Dendritic cell treated with granulocyte-macrophage colony-stimulating factor and Interleukin-4, amounts not matched to agents 40 ng/mL and 50 ng/mL, for 4 days (primary cell): ENCODE measurements at regions not wholly inside any gene's neighbourhood (a gene's known extent, or its start where the extent isn't known, plus 50 kb on each side); places are given as distances from the start of the nearest gene placed in this dataset.
"Not testable (repeated sequence)": the region's sequence is repeated elsewhere in the genome, so short reads cannot be mapped to it uniquely, and the experiment has no call there.

Experiments
- H3K27ac Mint-ChIP-seq: one replicate; pipeline ENCODE4 v1.8.0; 2022; ENCODE audit warnings: mild to moderate bottlenecking, mixed read lengths
- H3K27me3 Mint-ChIP-seq: one replicate; pipeline ENCODE4 v1.8.0; 2022; ENCODE audit warnings: mild to moderate bottlenecking, mixed read lengths
- H3K36me3 Mint-ChIP-seq: one replicate; pipeline ENCODE4 v1.8.0; 2022; ENCODE audit warnings: low read depth, mixed read lengths
- H3K4me1 Mint-ChIP-seq: one replicate; pipeline ENCODE4 v1.8.0; 2022; ENCODE audit warnings: low read depth, mixed read lengths
- H3K4me3 Mint-ChIP-seq: one replicate; pipeline ENCODE4 v1.8.0; 2022; ENCODE audit warnings: mild to moderate bottlenecking, moderate library complexity, mixed read lengths
- H3K9me3 Mint-ChIP-seq: one replicate; pipeline ENCODE4 v1.8.0; 2022; ENCODE audit warnings: mixed read lengths
- intact Hi-C: fragments of 100-400 bp; cut with micrococcal nuclease; formaldehyde crosslinking; loops from one replicate; pipeline ENCODE4 v1.15.0; 2022

- intact Hi-C loops: no loop called here
- no peak overlapping the region for H3K27ac Mint-ChIP-seq
- no peaks in the 10 kb centered on the region for H3K4me1 Mint-ChIP-seq
- no peak overlapping the region for H3K4me3 Mint-ChIP-seq
- no peaks in the 10 kb centered on the region for H3K36me3 Mint-ChIP-seq
- H3K9me3 Mint-ChIP-seq: no peaks in the 10 kb centered on the region
- H3K27me3 Mint-ChIP-seq: peaks cover 8% of the 10 kb centered on the region
Measured at GRCh38 chr20:48146877-48147276, 361.6 kb upstream of the SULF2 start.

GRCh38 chr20:48146308-48146707 lies 361.0 kb upstream of the SULF2 start:
- Mint-ChIP-seq H3K27me3 (peaks cover 10% of the 10 kb centered on the region), H3K4me1 (no peaks in the 10 kb centered on the region), H3K36me3 (no peaks in the 10 kb centered on the region), H3K4me3 (no peak overlapping the region), H3K27ac (no peak overlapping the region), H3K9me3 (peaks cover 5% of the 10 kb centered on the region)
- intact Hi-C loops: no loop called here

GRCh38 chr20:48143435-48144081 lies 358.3 kb upstream of the SULF2 start:
- Mint-ChIP-seq H3K4me1 (no peaks in the 10 kb centered on the region), H3K27ac (no peak overlapping the region), H3K4me3 (no peak overlapping the region), H3K27me3 (peaks cover 9% of the 10 kb centered on the region), H3K9me3 (peaks cover 8% of the 10 kb centered on the region), H3K36me3 (no peaks in the 10 kb centered on the region)
- intact Hi-C loops: no loop called here

- H3K27me3 Mint-ChIP-seq: peaks cover 11% of the 10 kb centered on the region
- intact Hi-C loops: no loop called here
- H3K9me3 Mint-ChIP-seq: peaks cover 8% of the 10 kb centered on the region
- no peaks in the 10 kb centered on the region for H3K4me1 Mint-ChIP-seq
- H3K36me3 Mint-ChIP-seq: no peaks in the 10 kb centered on the region
- no peak overlapping the region for H3K4me3 Mint-ChIP-seq
- H3K27ac Mint-ChIP-seq: no peak overlapping the region
Measured at GRCh38 chr20:48142516-48142773, 357.2 kb upstream of the SULF2 start.

- Mint-ChIP-seq H3K36me3 (no peaks in the 10 kb centered on the region), H3K27ac (no peak overlapping the region), H3K27me3 (peaks cover 11% of the 10 kb centered on the region), H3K9me3 (peaks cover 8% of the 10 kb centered on the region), H3K4me1 (no peaks in the 10 kb centered on the region), H3K4me3 (no peak overlapping the region)
- intact Hi-C loops: no loop called here
Measured at GRCh38 chr20:48141660-48142515, 356.6 kb upstream of the SULF2 start.

GRCh38 chr20:48139262-48140041 lies 354.2 kb upstream of the SULF2 start:
- H3K36me3 Mint-ChIP-seq: no peaks in the 10 kb centered on the region
- peaks cover 8% of the 10 kb centered on the region for H3K9me3 Mint-ChIP-seq
- H3K4me1 Mint-ChIP-seq: no peaks in the 10 kb centered on the region
- H3K27ac Mint-ChIP-seq: no peak overlapping the region
- H3K4me3 Mint-ChIP-seq: no peak overlapping the region
- intact Hi-C loops: no loop called here
- H3K27me3 Mint-ChIP-seq: peaks cover 9% of the 10 kb centered on the region

- peaks cover 9% of the 10 kb centered on the region for H3K9me3 Mint-ChIP-seq
- no peaks in the 10 kb centered on the region for H3K4me1 Mint-ChIP-seq
- no peak overlapping the region for H3K27ac Mint-ChIP-seq
- H3K4me3 Mint-ChIP-seq: no peak overlapping the region
- no peaks in the 10 kb centered on the region for H3K36me3 Mint-ChIP-seq
- intact Hi-C loops: no loop called here
- peaks cover 23% of the 10 kb centered on the region for H3K27me3 Mint-ChIP-seq
Measured at GRCh38 chr20:48132834-48133233, 347.6 kb upstream of the SULF2 start.

GRCh38 chr20:48131581-48131980 lies 346.3 kb upstream of the SULF2 start:
- no peak overlapping the region for H3K27ac Mint-ChIP-seq
- no peak overlapping the region for H3K4me3 Mint-ChIP-seq
- intact Hi-C loops: no loop called here
- no peaks in the 10 kb centered on the region for H3K36me3 Mint-ChIP-seq
- H3K9me3 Mint-ChIP-seq: peaks cover 9% of the 10 kb centered on the region
- H3K4me1 Mint-ChIP-seq: no peaks in the 10 kb centered on the region
- H3K27me3 Mint-ChIP-seq: peaks cover 21% of the 10 kb centered on the region

- Mint-ChIP-seq H3K27me3 (peaks cover 21% of the 10 kb centered on the region), H3K4me3 (no peak overlapping the region), H3K9me3 (peaks cover 9% of the 10 kb centered on the region), H3K4me1 (no peaks in the 10 kb centered on the region), H3K27ac (no peak overlapping the region), H3K36me3 (no peaks in the 10 kb centered on the region)
- intact Hi-C loops: no loop called here
Measured at GRCh38 chr20:48129345-48129942, 344.2 kb upstream of the SULF2 start.

- Mint-ChIP-seq H3K27me3 (peaks cover 19% of the 10 kb centered on the region), H3K4me1 (no peaks in the 10 kb centered on the region), H3K36me3 (no peaks in the 10 kb centered on the region), H3K27ac (no peak overlapping the region), H3K9me3 (peaks cover 7% of the 10 kb centered on the region), H3K4me3 (no peak overlapping the region)
- intact Hi-C loops: no loop called here
Measured at GRCh38 chr20:48128436-48128835, 343.2 kb upstream of the SULF2 start.

GRCh38 chr20:48127964-48128363 lies 342.7 kb upstream of the SULF2 start:
- H3K27ac Mint-ChIP-seq, H3K4me1 Mint-ChIP-seq, H3K9me3 Mint-ChIP-seq, H3K36me3 Mint-ChIP-seq, intact Hi-C loops, H3K4me3 Mint-ChIP-seq: not testable (repeated sequence)
- peaks cover 19% of the 10 kb centered on the region for H3K27me3 Mint-ChIP-seq

GRCh38 chr20:48127133-48127532 lies 341.9 kb upstream of the SULF2 start:
- intact Hi-C loops, H3K27ac Mint-ChIP-seq, H3K36me3 Mint-ChIP-seq, H3K4me3 Mint-ChIP-seq, H3K4me1 Mint-ChIP-seq, H3K9me3 Mint-ChIP-seq: not testable (repeated sequence)
- H3K27me3 Mint-ChIP-seq: peaks cover 14% of the 10 kb centered on the region

- Mint-ChIP-seq H3K27ac (no peak overlapping the region), H3K36me3 (no peaks in the 10 kb centered on the region), H3K4me1 (no peaks in the 10 kb centered on the region), H3K9me3 (no peaks in the 10 kb centered on the region), H3K27me3 (peaks cover 16% of the 10 kb centered on the region), H3K4me3 (no peak overlapping the region)
- intact Hi-C loops: no loop called here
Measured at GRCh38 chr20:48126227-48126740, 341.0 kb upstream of the SULF2 start.

GRCh38 chr20:48124960-48125359 lies 339.7 kb upstream of the SULF2 start:
- no peaks in the 10 kb centered on the region for H3K36me3 Mint-ChIP-seq
- no peak overlapping the region for H3K4me3 Mint-ChIP-seq
- no peak overlapping the region for H3K27ac Mint-ChIP-seq
- intact Hi-C loops: no loop called here
- no peaks in the 10 kb centered on the region for H3K4me1 Mint-ChIP-seq
- peaks cover 17% of the 10 kb centered on the region for H3K27me3 Mint-ChIP-seq
- H3K9me3 Mint-ChIP-seq: no peaks in the 10 kb centered on the region
